Gastroesophageal sphincter (tissue), 3 donors: ENCODE measurements at regions not wholly inside any gene's neighbourhood (a gene's known extent, or its start where the extent isn't known, plus 50 kb on each side); places are given as distances from the start of the nearest gene placed in this dataset.

Experiments
- CTCF ChIP-seq, 4 experiments: fragments of 200-600 bp in 2 of 4; fragments of 450-650 bp in 2 of 4; sonication (generic) in 1 of 4; IDR thresholded peaks; one replicate each; pipeline ENCODE4 v1.5.1; 2017 to 2019; ENCODE audit warnings: antibody characterized with exemption in 4 of 4, mild to moderate bottlenecking in 2 of 4, moderate library complexity in 2 of 4
- EP300 ChIP-seq: sonication (generic); formaldehyde crosslinking; IDR thresholded peaks from one replicate; pipeline ENCODE4 v1.6.1; 2017; ENCODE audit warnings: antibody characterized with exemption, mild to moderate bottlenecking
- POLR2A ChIP-seq, 2 donors: fragments of 450-650 bp; IDR thresholded peaks; one replicate each; pipeline ENCODE4 v1.6.1; 2017; ENCODE audit warnings: antibody characterized with exemption in 2 of 2, mild to moderate bottlenecking in 2 of 2, moderate library complexity in 1 of 2

GRCh38 chr11:69917529-69917928, 98.3 kb upstream of the FGF3 start:
- TF ChIP-seq CTCF (IDR thresholded peaks at IDR 0.05) = no peak
- no peak for TF ChIP-seq POLR2A (IDR thresholded peaks at IDR 0.05)
- no peak for TF ChIP-seq EP300
